Esophagus squamous epithelium (tissue), 4 donors: ENCODE measurements at regions not wholly inside any gene's neighbourhood (a gene's known extent, or its start where the extent isn't known, plus 50 kb on each side); places are given as distances from the start of the nearest gene placed in this dataset.

Source experiments
- CTCF ChIP-seq, 6 experiments: fragments of 450-650 bp in 4 of 6; fragments of 200-600 bp in 2 of 6; sonication (generic) in 2 of 6; IDR thresholded peaks; one replicate each; pipeline ENCODE4 v1.5.1; 2016 to 2019; ENCODE audit warnings: antibody characterized with exemption in 6 of 6, mild to moderate bottlenecking in 4 of 6, moderate library complexity in 4 of 6
- POLR2A ChIP-seq, 4 donors: fragments of 450-650 bp; IDR thresholded peaks; one replicate each; pipeline ENCODE4 v1.6.1; 2017; ENCODE audit warnings: antibody characterized with exemption in 4 of 4, mild to moderate bottlenecking in 4 of 4, moderate library complexity in 3 of 4

GRCh38 chr10:2927958-2928840 lies 139.1 kb upstream of the PFKP start:
- peak; percentile 24 to 73 (median 64) for TF ChIP-seq CTCF (IDR thresholded peaks at IDR 0.05)
- no peak for TF ChIP-seq POLR2A (IDR thresholded peaks at IDR 0.05)
